Endothelial cell of umbilical vein (primary cell): ENCODE measurements at regions not wholly inside any gene's neighbourhood (a gene's known extent, or its start where the extent isn't known, plus 50 kb on each side); places are given as distances from the start of the nearest gene placed in this dataset.

Experiments used
- BruUV-seq: library from RNA; stranded (reverse); fragments of 400-500 nt; replicated peaks from 2 replicates; lab custom pipeline; 2021; lab: Mats Ljungman, UMichigan
- CTCF ChIA-PET: fragments of 300-600, 350-600 bp; sonication (Branson Sonifier 250); formaldehyde crosslinking; loops from one replicate; lab custom pipeline; 2021; ENCODE audit warnings: antibody characterized with exemption, inconsistent platforms; lab: Charles Lee
- POLR2A ChIA-PET: fragments of 300-600, 350-600 bp; sonication (Branson Sonifier 250); formaldehyde crosslinking; loops from one replicate; lab custom pipeline; 2021; ENCODE audit warnings: antibody characterized with exemption, inconsistent platforms; lab: Charles Lee
- DNase-seq: peaks from one replicate; pipeline ENCODE4 v3.0.0-alpha.2; 2011; ENCODE audit warnings: low read depth, low spot score
- FAIRE-seq: peaks from 2 replicates; lab custom pipeline; 2011; peaks lifted over from hg19 to GRCh38; lab: Jason Lieb, UNC
- H2AFZ ChIP-seq: 2 replicates; pipeline ENCODE4 v1.6.0; 2012; ENCODE audit warnings: low read depth, low read length, control low read depth, inconsistent platforms
- H3K27ac ChIP-seq: 2 replicates; pipeline ENCODE4 v1.5.1; 2011; ENCODE audit warnings: low read depth, mild to moderate bottlenecking, control low read depth, low read length, moderate library complexity; ENCODE audit not compliant: insufficient read depth
- H3K27me3 ChIP-seq, 2 experiments: 2 replicates each; pipeline versions ENCODE4 v1.6.0 to v1.6.1; 2011; ENCODE audit warnings: low read length in 2 of 2, mixed read lengths in 1 of 2; ENCODE audit not compliant: control insufficient read depth in 2 of 2, insufficient read depth in 2 of 2
- H3K36me3 ChIP-seq, 2 experiments: 2 replicates in 1 of 2; 3 replicates in 1 of 2; pipeline ENCODE4 v1.5.1; 2011; ENCODE audit warnings: low read length in 2 of 2, mild to moderate bottlenecking in 1 of 2, moderate library complexity in 1 of 2; ENCODE audit not compliant: control insufficient read depth in 2 of 2, insufficient read depth in 2 of 2; ENCODE audit errors: extremely low read depth in 1 of 2
- H3K4me1 ChIP-seq: 3 replicates; pipeline ENCODE4 v1.5.1; 2011; ENCODE audit warnings: mild to moderate bottlenecking, low read length; ENCODE audit not compliant: control insufficient read depth, insufficient read depth; ENCODE audit errors: extremely low read depth
- H3K4me2 ChIP-seq: 2 replicates; pipeline ENCODE4 v1.6.1; 2011; ENCODE audit warnings: low read length, control low read depth, mixed read lengths; ENCODE audit not compliant: insufficient read depth
- H3K4me3 ChIP-seq, 3 experiments: fragments of 200-600 bp in 1 of 3; sonication (generic), shearing (Covaris generic) in 1 of 3; replicated peaks in 1 of 3; 2 replicates each; pipeline ENCODE4 v1.5.1; 2011 to 2016; ENCODE audit warnings: control low read depth in 3 of 3, low read length in 3 of 3, mild to moderate bottlenecking in 2 of 3, inconsistent platforms in 1 of 3, low read depth in 1 of 3, moderate library complexity in 1 of 3; ENCODE audit not compliant: insufficient read depth in 1 of 3
- H3K79me2 ChIP-seq: 2 replicates; pipeline ENCODE4 v1.6.0; 2012; ENCODE audit warnings: low read length, inconsistent platforms; ENCODE audit not compliant: control insufficient read depth, insufficient read depth
- H3K9ac ChIP-seq: replicated peaks from 2 replicates; pipeline ENCODE3; 2011; ENCODE audit warnings: low read length, control low read depth; ENCODE audit not compliant: insufficient read depth; ENCODE audit errors: extremely low read depth
- H3K9me1 ChIP-seq: replicated peaks from 3 replicates; pipeline ENCODE4 v1.6.0; 2011; ENCODE audit warnings: mild to moderate bottlenecking, low read length; ENCODE audit not compliant: control insufficient read depth, insufficient read depth; ENCODE audit errors: extremely low read depth
- H3K9me3 ChIP-seq: replicated peaks from 2 replicates; pipeline ENCODE4 v1.5.1; 2012; ENCODE audit warnings: low read length, inconsistent platforms; ENCODE audit not compliant: control insufficient read depth, insufficient read depth
- H4K20me1 ChIP-seq: replicated peaks from 2 replicates; pipeline ENCODE3; 2011; ENCODE audit warnings: mild to moderate bottlenecking, low read length; ENCODE audit not compliant: control insufficient read depth, insufficient read depth; ENCODE audit errors: extremely low read depth
- EZH2 ChIP-seq: IDR thresholded peaks from 2 replicates; pipeline ENCODE4 v1.6.1; 2012; ENCODE audit warnings: borderline replicate concordance, low read depth, mild to moderate bottlenecking, moderate library complexity, low read length, inconsistent platforms; ENCODE audit not compliant: severe bottlenecking
- FOS ChIP-seq: IDR thresholded peaks from 2 replicates; pipeline ENCODE4 v1.6.1; 2011; ENCODE audit warnings: mild to moderate bottlenecking, low read length, moderate library complexity, borderline replicate concordance; ENCODE audit not compliant: insufficient read depth
- GATA2 ChIP-seq: IDR thresholded peaks from 2 replicates; pipeline ENCODE4 v1.7.0; 2011; ENCODE audit warnings: low read depth, mild to moderate bottlenecking, moderate library complexity, mixed read lengths, low read length; ENCODE audit not compliant: insufficient read length, insufficient read depth
- JUN ChIP-seq: IDR thresholded peaks from 2 replicates; pipeline ENCODE4 v1.6.1; 2011; ENCODE audit warnings: borderline replicate concordance, low read depth; ENCODE audit not compliant: insufficient read length, insufficient read depth
- MAX ChIP-seq: IDR thresholded peaks from 2 replicates; pipeline ENCODE4 v1.6.1; 2011; ENCODE audit not compliant: insufficient read depth, insufficient read length
- MYC ChIP-seq: IDR thresholded peaks from one replicate; pipeline ENCODE4 v1.6.1; 2011; ENCODE audit warnings: mild to moderate bottlenecking, low read depth, low read length
- POLR2A ChIP-seq: IDR thresholded peaks from 2 replicates; pipeline ENCODE4 v1.6.1; 2012; ENCODE audit warnings: low read depth, mild to moderate bottlenecking, control low read depth, low read length
- POLR2AphosphoS5 ChIP-seq: IDR thresholded peaks from 2 replicates; pipeline ENCODE4 v1.6.1; 2012; ENCODE audit warnings: low read depth, mild to moderate bottlenecking, control low read depth, low read length, moderate library complexity; ENCODE audit not compliant: insufficient read depth
- dilution Hi-C: fragments of 300-500 bp; cut with MboI; formaldehyde crosslinking; loops from one replicate; pipeline ENCODE4 v1.15.0; 2019; ENCODE audit warnings: low sequenced_read_pairs; ENCODE audit not compliant: extremely low pct_ligation_motif_present
- intact Hi-C: fragments of 100-400 bp; cut with micrococcal nuclease; formaldehyde crosslinking; loops from one replicate; pipeline ENCODE4 v1.10.0; 2022
- TF ChIP-seq, protein P1 (sequence below), 2 donors: IDR thresholded peaks; 1 replicate in 1 of 2; 2 replicates in 1 of 2; pipeline ENCODE4 v1.5.1; 2011; ENCODE audit warnings: low read length in 2 of 2, mild to moderate bottlenecking in 2 of 2, moderate library complexity in 2 of 2, control low read depth in 1 of 2, inconsistent platforms in 1 of 2, low read depth in 1 of 2; ENCODE audit not compliant: insufficient read depth in 1 of 2; ENCODE audit errors: extremely low read depth in 1 of 2

DNA sequence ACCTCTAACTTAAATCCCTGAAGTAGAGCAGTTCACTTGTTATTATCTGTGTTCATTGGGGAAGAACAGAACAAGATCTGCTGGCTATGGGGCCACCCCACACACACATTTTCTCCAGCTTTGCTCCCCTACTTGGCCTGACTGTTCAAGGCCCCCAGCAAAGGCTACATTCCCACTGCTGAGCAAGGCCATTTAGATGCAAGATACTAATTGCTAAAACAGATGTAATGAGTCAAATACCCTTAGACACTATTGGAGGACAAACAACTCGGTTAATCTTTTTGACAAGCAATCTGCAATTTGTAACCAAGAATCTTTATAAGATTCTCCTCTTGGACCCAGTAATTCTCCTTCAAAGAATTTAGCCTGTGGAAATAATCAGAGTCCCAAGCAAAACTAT lies 67.7 kb downstream of the NAV1 start:
- ChIA-PET POLR2A (no interaction called here), CTCF (no interaction called here)
- Histone ChIP-seq H3K4me2 (no peak overlapping the region), H3K79me2 (peaks cover 59% of the 10 kb centered on the region), H3K9me1 (no peaks in the 10 kb centered on the region), H3K36me3 (no peaks in the 10 kb centered on the region), H4K20me1 (peaks cover 13% of the 10 kb centered on the region), H3K9me3 (no peaks in the 10 kb centered on the region), H3K9ac (no peak overlapping the region), H3K27ac (no peak overlapping the region), H3K27me3 (no peaks in the 10 kb centered on the region), H2AFZ (no peak overlapping the region), H3K4me3 (no peak overlapping the region), H3K4me1 (peaks cover 49% of the 10 kb centered on the region)
- dilution Hi-C loops (no loop called here), intact Hi-C loops (no loop called here)
- no peak for DNase-seq
- no peak for TF ChIP-seq GATA2
- TF ChIP-seq, protein P1, sequence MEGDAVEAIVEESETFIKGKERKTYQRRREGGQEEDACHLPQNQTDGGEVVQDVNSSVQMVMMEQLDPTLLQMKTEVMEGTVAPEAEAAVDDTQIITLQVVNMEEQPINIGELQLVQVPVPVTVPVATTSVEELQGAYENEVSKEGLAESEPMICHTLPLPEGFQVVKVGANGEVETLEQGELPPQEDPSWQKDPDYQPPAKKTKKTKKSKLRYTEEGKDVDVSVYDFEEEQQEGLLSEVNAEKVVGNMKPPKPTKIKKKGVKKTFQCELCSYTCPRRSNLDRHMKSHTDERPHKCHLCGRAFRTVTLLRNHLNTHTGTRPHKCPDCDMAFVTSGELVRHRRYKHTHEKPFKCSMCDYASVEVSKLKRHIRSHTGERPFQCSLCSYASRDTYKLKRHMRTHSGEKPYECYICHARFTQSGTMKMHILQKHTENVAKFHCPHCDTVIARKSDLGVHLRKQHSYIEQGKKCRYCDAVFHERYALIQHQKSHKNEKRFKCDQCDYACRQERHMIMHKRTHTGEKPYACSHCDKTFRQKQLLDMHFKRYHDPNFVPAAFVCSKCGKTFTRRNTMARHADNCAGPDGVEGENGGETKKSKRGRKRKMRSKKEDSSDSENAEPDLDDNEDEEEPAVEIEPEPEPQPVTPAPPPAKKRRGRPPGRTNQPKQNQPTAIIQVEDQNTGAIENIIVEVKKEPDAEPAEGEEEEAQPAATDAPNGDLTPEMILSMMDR (IDR thresholded peaks at IDR 0.05; ENCODE audit: extremely low read depth in 1 of 2, insufficient read depth in 1 of 2, low read depth in 1 of 2, low read length in 2 of 2) = no peak
- TF ChIP-seq FOS = no peak
- no peak for TF ChIP-seq POLR2A
- no peak for TF ChIP-seq MYC
- no peak for TF ChIP-seq MAX
- no peak for TF ChIP-seq POLR2AphosphoS5
- no peak for TF ChIP-seq EZH2
- TF ChIP-seq JUN = no peak
- no TSS peak for BruUV-seq
- no peak for FAIRE-seq
